PC-9 (cell line): ENCODE measurements at regions not wholly inside any gene's neighbourhood (a gene's known extent, or its start where the extent isn't known, plus 50 kb on each side); places are given as distances from the start of the nearest gene placed in this dataset.

ENCODE experiments used
- BruUV-seq: library from RNA; stranded (reverse); fragments of 400-500 nt; replicated peaks from 2 replicates; lab custom pipeline; 2021; lab: Mats Ljungman, UMichigan
- CTCF ChIA-PET: fragments of 300-600 bp; sonication (Branson Sonifier 250); formaldehyde crosslinking; loops from one replicate; lab custom pipeline; 2022; ENCODE audit warnings: antibody characterized with exemption; lab: Charles Lee
- POLR2A ChIA-PET: fragments of 300-600 bp; sonication (Branson Sonifier 250); formaldehyde crosslinking; loops from one replicate; lab custom pipeline; 2022; ENCODE audit warnings: antibody characterized with exemption; ENCODE audit not compliant: unreplicated experiment; lab: Charles Lee
- DNase-seq, 2 experiments: peaks; one replicate each; pipeline versions ENCODE4 v3.0.0 to v3.0.0-alpha.2; 2015 to 2022; ENCODE audit warnings: mixed read lengths in 1 of 2
- H2AFZ ChIP-seq: fragments of 200-600 bp; sonication (generic); 2 replicates; pipeline ENCODE4 v1.8.1; 2017; ENCODE audit warnings: antibody characterized with exemption
- H3F3A ChIP-seq: fragments of 200-600 bp; sonication (generic); 2 replicates; pipeline ENCODE4 v1.8.1; 2017; ENCODE audit warnings: antibody characterized with exemption, mild to moderate bottlenecking, low read depth; ENCODE audit not compliant: insufficient read depth
- H3K27ac ChIP-seq: fragments of 200-600 bp; sonication (generic); 2 replicates; pipeline ENCODE4 v1.6.1; 2016; ENCODE audit warnings: mixed run types
- H3K27me3 ChIP-seq: fragments of 200-600 bp; sonication (generic); 2 replicates; pipeline ENCODE4 v1.6.1; 2016; ENCODE audit warnings: low read depth, mixed run types; ENCODE audit not compliant: insufficient read depth
- H3K36me3 ChIP-seq: fragments of 200-600 bp; sonication (generic); 2 replicates; pipeline ENCODE4 v1.6.1; 2016; ENCODE audit warnings: low read depth, mixed run types
- H3K4me1 ChIP-seq: fragments of 200-600 bp; sonication (generic); replicated peaks from 2 replicates; pipeline ENCODE4 v1.6.1; 2016; ENCODE audit warnings: mixed run types; ENCODE audit not compliant: insufficient read depth
- H3K4me2 ChIP-seq: fragments of 200-600 bp; sonication (generic); 2 replicates; pipeline ENCODE4 v1.6.1; 2017; ENCODE audit warnings: mixed run types
- H3K4me3 ChIP-seq: fragments of 200-600 bp; sonication (generic); 2 replicates; pipeline ENCODE4 v1.6.1; 2016; ENCODE audit warnings: mixed run types
- H3K79me2 ChIP-seq: fragments of 200-600 bp; sonication (generic); 2 replicates; pipeline ENCODE4 v1.6.1; 2017; ENCODE audit warnings: low read depth, mixed run types
- H3K9me2 ChIP-seq: fragments of 200-600 bp; sonication (generic); 2 replicates; pipeline ENCODE4 v1.8.1; 2017; ENCODE audit warnings: mild to moderate bottlenecking; ENCODE audit not compliant: insufficient read depth
- H3K9me3 ChIP-seq: fragments of 200-600 bp; sonication (generic); 2 replicates; pipeline ENCODE4 v1.8.1; 2016; ENCODE audit warnings: low read depth; ENCODE audit not compliant: insufficient read depth
- H4K20me1 ChIP-seq: fragments of 200-600 bp; sonication (generic); 2 replicates; pipeline ENCODE4 v1.8.1; 2017; ENCODE audit not compliant: insufficient read depth
- CTCF ChIP-seq: fragments of 200-600 bp; sonication (generic); conservative IDR thresholded peaks from 2 replicates; pipeline ENCODE4 v1.6.1; 2017; ENCODE audit warnings: mixed run types, antibody characterized with exemption, mild to moderate bottlenecking, moderate library complexity
- EZH2 ChIP-seq: fragments of 200-600 bp; sonication (generic); IDR thresholded peaks from 2 replicates; pipeline ENCODE4 v1.8.0; 2017; ENCODE audit warnings: antibody characterized with exemption, low read depth
- intact Hi-C: fragments of 100-400 bp; cut with micrococcal nuclease; formaldehyde crosslinking; loops from one replicate; pipeline ENCODE4 v1.10.0; 2022; ENCODE audit not compliant: unreplicated experiment

GRCh38 chr11:21707116-21707739 lies 485.7 kb upstream of the ANO5 start:
- no peaks in the 10 kb centered on the region for H3K4me1 ChIP-seq
- H3K9me2 ChIP-seq, result no peaks in the 10 kb centered on the region
- H3K4me2 ChIP-seq, result no peak overlapping the region
- H2AFZ ChIP-seq, result no peak overlapping the region
- intact Hi-C loops, result no loop called here
- H3K9me3 ChIP-seq, result no peaks in the 10 kb centered on the region
- no peak overlapping the region for H3K27ac ChIP-seq
- no peaks in the 10 kb centered on the region for H4K20me1 ChIP-seq
- BruUV-seq, result no TSS peak
- TF ChIP-seq CTCF, result no peak
- TF ChIP-seq EZH2, result no peak
- CTCF ChIA-PET, result no interaction called here
- no peaks in the 10 kb centered on the region for H3K27me3 ChIP-seq
- no peak overlapping the region for H3K4me3 ChIP-seq
- no peaks in the 10 kb centered on the region for H3K36me3 ChIP-seq
- H3F3A ChIP-seq, result no peaks in the 10 kb centered on the region
- POLR2A ChIA-PET, result no interaction called here
- DNase-seq, result no peak
- H3K79me2 ChIP-seq, result no peaks in the 10 kb centered on the region

DNA sequence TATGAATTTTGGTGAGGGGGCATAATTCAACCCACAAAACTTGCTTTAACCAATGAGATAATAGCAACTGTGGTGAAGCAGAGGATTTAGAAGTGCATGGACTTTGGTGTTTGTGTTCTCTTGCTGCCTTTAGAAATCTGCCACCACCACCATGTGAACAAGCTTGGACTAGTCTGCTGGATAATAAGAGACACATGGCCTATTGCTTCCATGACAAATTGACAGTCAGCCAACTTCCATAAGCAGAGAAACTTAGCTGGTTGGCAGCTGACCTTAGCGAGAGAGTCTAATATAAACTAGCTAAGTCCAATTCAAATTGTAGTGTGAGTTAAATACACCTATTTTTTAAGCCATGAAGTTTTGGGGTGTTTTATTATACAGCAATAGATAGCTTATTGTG lies 482.1 kb upstream of the ANO5 start:
- Histone ChIP-seq H3K36me3 (no peaks in the 10 kb centered on the region), H3K4me2 (no peak overlapping the region), H3K27me3 (no peaks in the 10 kb centered on the region), H3K9me3 (no peaks in the 10 kb centered on the region), H3K4me3 (no peak overlapping the region), H2AFZ (no peak overlapping the region), H3F3A (no peaks in the 10 kb centered on the region), H4K20me1 (no peaks in the 10 kb centered on the region), H3K27ac (no peak overlapping the region), H3K4me1 (no peaks in the 10 kb centered on the region), H3K79me2 (no peaks in the 10 kb centered on the region), H3K9me2 (no peaks in the 10 kb centered on the region)
- TF ChIP-seq EZH2 (no peak), CTCF (no peak)
- POLR2A ChIA-PET, result no interaction called here
- intact Hi-C loops, result no loop called here
- BruUV-seq, result no TSS peak
- CTCF ChIA-PET, result no interaction called here
- DNase-seq, result no peak

GRCh38 chr11:21711341-21711740 lies 481.5 kb upstream of the ANO5 start:
- Histone ChIP-seq H3K4me3 (no peak overlapping the region), H3K4me1 (no peaks in the 10 kb centered on the region), H3K79me2 (no peaks in the 10 kb centered on the region), H3K27ac (no peak overlapping the region), H4K20me1 (no peaks in the 10 kb centered on the region), H3K9me3 (no peaks in the 10 kb centered on the region), H3K27me3 (no peaks in the 10 kb centered on the region), H2AFZ (no peak overlapping the region), H3K36me3 (no peaks in the 10 kb centered on the region), H3F3A (no peaks in the 10 kb centered on the region), H3K4me2 (no peak overlapping the region), H3K9me2 (no peaks in the 10 kb centered on the region)
- ChIA-PET CTCF (no interaction called here), POLR2A (no interaction called here)
- BruUV-seq, result no TSS peak
- no peak for DNase-seq
- TF ChIP-seq CTCF, result no peak
- TF ChIP-seq EZH2, result no peak
- intact Hi-C loops, result no loop called here
